WTC11 (cell line): ENCODE measurements at regions not wholly inside any gene's neighbourhood (a gene's known extent, or its start where the extent isn't known, plus 50 kb on each side); places are given as distances from the start of the nearest gene placed in this dataset.

Source experiments
- ATAC-seq: fragments of 200-7000 bp; cut with Tn5 transposase; 2 replicates; pipeline ENCODE4 v1.10.0; 2021; ENCODE audit warnings: mild to moderate bottlenecking, moderate library complexity
- CTCF ChIA-PET: fragments of 300-600 bp; sonication (Branson Sonifier 250); formaldehyde crosslinking; loops from one replicate; lab custom pipeline; 2021; ENCODE audit warnings: antibody characterized with exemption; lab: Charles Lee
- POLR2A ChIA-PET: fragments of 350-600 bp; sonication (Branson Sonifier 250); formaldehyde crosslinking; loops from one replicate; lab custom pipeline; 2021; ENCODE audit warnings: antibody characterized with exemption; lab: Charles Lee
- DNase-seq: peaks from one replicate; pipeline ENCODE4 v3.0.0; 2021; ENCODE audit warnings: low spot score
- H3K27ac Mint-ChIP-seq: 2 replicates; pipeline ENCODE4 v1.8.0; 2021; ENCODE audit warnings: mixed read lengths
- H3K27me3 Mint-ChIP-seq: 2 replicates; pipeline ENCODE4 v1.8.0; 2021; ENCODE audit warnings: low read depth, mild to moderate bottlenecking, moderate library complexity, mixed read lengths
- H3K36me3 Mint-ChIP-seq: 2 replicates; pipeline ENCODE4 v1.8.0; 2021; ENCODE audit warnings: mixed read lengths
- H3K4me1 Mint-ChIP-seq: 2 replicates; pipeline ENCODE4 v1.8.0; 2022; ENCODE audit warnings: mixed read lengths
- H3K4me3 Mint-ChIP-seq: 2 replicates; pipeline ENCODE4 v1.8.0; 2021; ENCODE audit warnings: mild to moderate bottlenecking, moderate library complexity, mixed read lengths
- H3K9me3 Mint-ChIP-seq: 2 replicates; pipeline ENCODE4 v1.8.0; 2021; ENCODE audit warnings: mixed read lengths
- AR ChIP-seq: fragments of 250-450 bp; sonication (Bioruptor Pico); IDR thresholded peaks from 2 replicates; pipeline ENCODE4 v1.9.0; 2021; ENCODE audit warnings: mild to moderate bottlenecking
- JAZF1 ChIP-seq: fragments of 250-450 bp; sonication (Bioruptor Pico); IDR thresholded peaks from 2 replicates; pipeline ENCODE4 v1.9.0; 2021; ENCODE audit warnings: moderate library complexity, mild to moderate bottlenecking, inconsistent platforms
- RELA ChIP-seq: sonication (generic); formaldehyde crosslinking; IDR thresholded peaks from 2 replicates; pipeline ENCODE4 v1.8.1; 2022; ENCODE audit warnings: missing genetic modification reagents, mild to moderate bottlenecking, borderline replicate concordance
- RORB ChIP-seq: fragments of 250-450 bp; sonication (Bioruptor Pico); IDR thresholded peaks from 2 replicates; pipeline ENCODE4 v1.9.0; 2021; ENCODE audit warnings: mild to moderate bottlenecking
- SMAD3 ChIP-seq: sonication (generic); formaldehyde crosslinking; IDR thresholded peaks from 2 replicates; pipeline ENCODE4 v1.8.0; 2022; ENCODE audit warnings: missing genetic modification reagents, mild to moderate bottlenecking, borderline replicate concordance
- ZBTB21 ChIP-seq: sonication (generic); formaldehyde crosslinking; IDR thresholded peaks from 2 replicates; pipeline ENCODE4 v1.8.1; 2023; ENCODE audit warnings: mild to moderate bottlenecking, missing genetic modification reagents, borderline replicate concordance
- ZNF138 ChIP-seq: sonication (generic); formaldehyde crosslinking; conservative IDR thresholded peaks from 2 replicates; pipeline ENCODE4 v1.8.1; 2022; ENCODE audit warnings: mild to moderate bottlenecking, moderate library complexity, missing genetic modification reagents
- ZNF263 ChIP-seq: sonication (generic); formaldehyde crosslinking; IDR thresholded peaks from 2 replicates; pipeline ENCODE4 v1.8.1; 2022; ENCODE audit warnings: low read depth, mild to moderate bottlenecking, moderate library complexity, missing genetic modification reagents
- ZNF532 ChIP-seq: fragments of 250-450 bp; sonication (Bioruptor Pico); IDR thresholded peaks from 2 replicates; pipeline ENCODE4 v1.9.0; 2021; ENCODE audit warnings: mild to moderate bottlenecking, borderline replicate concordance
- ZNF671 ChIP-seq: fragments of 250-450 bp; sonication (Bioruptor Pico); IDR thresholded peaks from 2 replicates; pipeline ENCODE4 v1.8.0; 2021; ENCODE audit warnings: mild to moderate bottlenecking
- TF ChIP-seq, protein P1 (sequence below): sonication (generic); formaldehyde crosslinking; IDR thresholded peaks from 2 replicates; pipeline ENCODE4 v1.8.0; 2022; ENCODE audit warnings: mild to moderate bottlenecking, missing genetic modification reagents
- TF ChIP-seq, protein P2 (sequence below): fragments of 200-600 bp; IDR thresholded peaks from 2 replicates; pipeline ENCODE4 v1.8.0; 2022; ENCODE audit warnings: antibody characterized with exemption
- TF ChIP-seq, protein P3 (sequence below): sonication (generic); formaldehyde crosslinking; conservative IDR thresholded peaks from 2 replicates; pipeline ENCODE4 v1.8.1; 2022; ENCODE audit warnings: mild to moderate bottlenecking, missing genetic modification reagents

- ATAC-seq: no peak
- POLR2A ChIA-PET: no interaction called here
- no peaks in the 10 kb centered on the region for H3K9me3 Mint-ChIP-seq
Measured at GRCh38 chr19:5237939-5238480, 102.6 kb downstream of the PTPRS start.

More at GRCh38 chr19:5237939-5238480, 102.6 kb downstream of the PTPRS start:
- Mint-ChIP-seq H3K36me3 (peaks cover 12% of the 10 kb centered on the region), H3K27ac (no peak overlapping the region), H3K4me1 (peaks cover 9% of the 10 kb centered on the region), H3K27me3 (no peaks in the 10 kb centered on the region)
- CTCF ChIA-PET: no interaction called here
- no peak for TF ChIP-seq RORB (CRISPR knock-in tag)
- TF ChIP-seq, protein P1, sequence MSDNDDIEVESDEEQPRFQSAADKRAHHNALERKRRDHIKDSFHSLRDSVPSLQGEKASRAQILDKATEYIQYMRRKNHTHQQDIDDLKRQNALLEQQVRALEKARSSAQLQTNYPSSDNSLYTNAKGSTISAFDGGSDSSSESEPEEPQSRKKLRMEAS (CRISPR knock-in tag): no peak
- TF ChIP-seq ZNF532 (CRISPR knock-in tag): no peak
- no peak for TF ChIP-seq JAZF1 (CRISPR knock-in tag)
- TF ChIP-seq ZBTB21 (CRISPR knock-in tag): no peak
- TF ChIP-seq, protein P2, sequence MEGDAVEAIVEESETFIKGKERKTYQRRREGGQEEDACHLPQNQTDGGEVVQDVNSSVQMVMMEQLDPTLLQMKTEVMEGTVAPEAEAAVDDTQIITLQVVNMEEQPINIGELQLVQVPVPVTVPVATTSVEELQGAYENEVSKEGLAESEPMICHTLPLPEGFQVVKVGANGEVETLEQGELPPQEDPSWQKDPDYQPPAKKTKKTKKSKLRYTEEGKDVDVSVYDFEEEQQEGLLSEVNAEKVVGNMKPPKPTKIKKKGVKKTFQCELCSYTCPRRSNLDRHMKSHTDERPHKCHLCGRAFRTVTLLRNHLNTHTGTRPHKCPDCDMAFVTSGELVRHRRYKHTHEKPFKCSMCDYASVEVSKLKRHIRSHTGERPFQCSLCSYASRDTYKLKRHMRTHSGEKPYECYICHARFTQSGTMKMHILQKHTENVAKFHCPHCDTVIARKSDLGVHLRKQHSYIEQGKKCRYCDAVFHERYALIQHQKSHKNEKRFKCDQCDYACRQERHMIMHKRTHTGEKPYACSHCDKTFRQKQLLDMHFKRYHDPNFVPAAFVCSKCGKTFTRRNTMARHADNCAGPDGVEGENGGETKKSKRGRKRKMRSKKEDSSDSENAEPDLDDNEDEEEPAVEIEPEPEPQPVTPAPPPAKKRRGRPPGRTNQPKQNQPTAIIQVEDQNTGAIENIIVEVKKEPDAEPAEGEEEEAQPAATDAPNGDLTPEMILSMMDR: no peak
- TF ChIP-seq AR: no peak
- TF ChIP-seq RELA: no peak
- no peak for TF ChIP-seq ZNF671 (CRISPR knock-in tag)
- TF ChIP-seq ZNF138 (CRISPR knock-in tag): no peak
- no peak for TF ChIP-seq ZNF263 (CRISPR knock-in tag)
- TF ChIP-seq SMAD3: no peak
- TF ChIP-seq, protein P3, sequence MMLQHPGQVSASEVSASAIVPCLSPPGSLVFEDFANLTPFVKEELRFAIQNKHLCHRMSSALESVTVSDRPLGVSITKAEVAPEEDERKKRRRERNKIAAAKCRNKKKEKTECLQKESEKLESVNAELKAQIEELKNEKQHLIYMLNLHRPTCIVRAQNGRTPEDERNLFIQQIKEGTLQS (CRISPR knock-in tag): no peak
- TF ChIP-seq, all 79 proteins: peak for 0
- no peak overlapping the region for H3K4me3 Mint-ChIP-seq
- no peak for DNase-seq
